GM13976 (cell line): ENCODE measurements at regions not wholly inside any gene's neighbourhood (a gene's known extent, or its start where the extent isn't known, plus 50 kb on each side); places are given as distances from the start of the nearest gene placed in this dataset.

Experiments
- DNase-seq: peaks from one replicate; pipeline ENCODE4 v3.0.0; 2012; ENCODE audit warnings: low spot score
- in situ Hi-C: fragments of 300-500 bp; cut with MboI; formaldehyde crosslinking; loops from one replicate; pipeline ENCODE4 v1.12.0; 2022; ENCODE audit warnings: low sequenced_read_pairs, mixed read lengths, inconsistent platforms; ENCODE audit not compliant: unreplicated experiment
- TF ChIP-seq, protein P1 (sequence below): IDR thresholded peaks from 2 replicates; pipeline ENCODE4 v1.5.1; 2012; ENCODE audit warnings: borderline replicate concordance, mild to moderate bottlenecking; ENCODE audit not compliant: insufficient read depth; ENCODE audit errors: extremely low read depth, missing control alignments, control extremely low read depth

DNA sequence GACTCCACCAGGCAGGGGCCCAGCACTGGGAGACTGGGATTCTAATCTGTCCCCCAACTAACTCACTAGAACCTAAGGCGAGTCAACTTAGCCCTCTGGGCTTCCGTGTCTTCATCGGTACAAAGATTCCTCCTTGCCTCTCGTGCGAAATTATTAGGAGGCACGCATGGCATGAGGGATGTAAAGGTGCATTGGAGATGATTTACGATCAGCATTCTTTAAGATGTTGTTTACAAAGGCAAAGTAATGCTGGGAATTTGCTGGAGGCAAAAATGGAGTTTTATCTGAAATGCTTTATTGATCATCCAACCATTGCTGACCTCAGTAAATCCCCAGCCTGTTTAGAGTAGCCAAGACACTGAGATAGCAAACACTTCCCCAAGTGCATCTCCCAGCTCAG is 171.8 kb upstream of the KLHL29 start:
- TF ChIP-seq, protein P1, sequence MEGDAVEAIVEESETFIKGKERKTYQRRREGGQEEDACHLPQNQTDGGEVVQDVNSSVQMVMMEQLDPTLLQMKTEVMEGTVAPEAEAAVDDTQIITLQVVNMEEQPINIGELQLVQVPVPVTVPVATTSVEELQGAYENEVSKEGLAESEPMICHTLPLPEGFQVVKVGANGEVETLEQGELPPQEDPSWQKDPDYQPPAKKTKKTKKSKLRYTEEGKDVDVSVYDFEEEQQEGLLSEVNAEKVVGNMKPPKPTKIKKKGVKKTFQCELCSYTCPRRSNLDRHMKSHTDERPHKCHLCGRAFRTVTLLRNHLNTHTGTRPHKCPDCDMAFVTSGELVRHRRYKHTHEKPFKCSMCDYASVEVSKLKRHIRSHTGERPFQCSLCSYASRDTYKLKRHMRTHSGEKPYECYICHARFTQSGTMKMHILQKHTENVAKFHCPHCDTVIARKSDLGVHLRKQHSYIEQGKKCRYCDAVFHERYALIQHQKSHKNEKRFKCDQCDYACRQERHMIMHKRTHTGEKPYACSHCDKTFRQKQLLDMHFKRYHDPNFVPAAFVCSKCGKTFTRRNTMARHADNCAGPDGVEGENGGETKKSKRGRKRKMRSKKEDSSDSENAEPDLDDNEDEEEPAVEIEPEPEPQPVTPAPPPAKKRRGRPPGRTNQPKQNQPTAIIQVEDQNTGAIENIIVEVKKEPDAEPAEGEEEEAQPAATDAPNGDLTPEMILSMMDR, result no peak
- in situ Hi-C loops, result no loop called here
- DNase-seq, result no peak

DNA sequence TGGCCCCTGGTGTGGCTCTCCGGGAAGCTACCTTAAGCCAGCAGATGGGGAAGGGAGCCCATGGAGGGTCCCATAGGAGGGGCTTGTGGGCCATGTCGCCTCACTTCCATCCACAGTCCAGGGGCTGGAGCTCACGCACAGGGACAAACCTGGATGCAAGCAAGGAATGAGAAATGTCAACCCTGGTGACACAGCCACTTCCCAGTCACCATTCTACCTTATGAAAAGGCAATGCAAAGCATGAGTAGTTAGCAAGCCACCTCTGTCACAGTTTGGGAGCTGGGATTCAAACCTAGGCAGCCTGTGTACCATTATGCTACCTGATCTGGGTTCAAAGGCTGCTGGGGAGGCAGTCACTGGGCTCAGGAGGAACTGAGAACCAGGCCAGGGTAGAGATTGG is 170.0 kb upstream of the KLHL29 start:
- TF ChIP-seq, protein P1, result no peak
- in situ Hi-C loops, result no loop called here

DNA sequence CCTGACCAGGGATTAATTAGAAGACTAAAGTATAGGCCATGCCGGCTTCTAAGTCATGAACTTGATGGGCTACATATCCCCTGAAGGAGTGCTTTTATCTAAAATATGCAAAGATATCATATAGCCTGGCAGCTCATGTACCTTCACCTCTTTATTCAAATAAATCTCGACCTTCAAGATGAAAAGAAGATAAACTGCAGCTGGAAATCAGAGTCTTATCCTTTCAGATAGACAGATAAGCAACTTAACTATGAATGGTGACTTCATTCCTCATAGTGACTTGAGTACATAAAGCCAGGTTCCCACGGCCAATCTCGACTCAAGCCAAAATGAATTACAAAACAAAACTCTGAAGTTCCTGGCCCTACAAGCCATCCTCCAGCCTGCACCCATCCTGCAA is 165.3 kb upstream of the KLHL29 start:
- in situ Hi-C loops, result no loop called here
- TF ChIP-seq, protein P1, result no peak
- DNase-seq, result no peak

More for the DNA sequence above, 170.0 kb upstream of the KLHL29 start:
- no peak for DNase-seq

DNA sequence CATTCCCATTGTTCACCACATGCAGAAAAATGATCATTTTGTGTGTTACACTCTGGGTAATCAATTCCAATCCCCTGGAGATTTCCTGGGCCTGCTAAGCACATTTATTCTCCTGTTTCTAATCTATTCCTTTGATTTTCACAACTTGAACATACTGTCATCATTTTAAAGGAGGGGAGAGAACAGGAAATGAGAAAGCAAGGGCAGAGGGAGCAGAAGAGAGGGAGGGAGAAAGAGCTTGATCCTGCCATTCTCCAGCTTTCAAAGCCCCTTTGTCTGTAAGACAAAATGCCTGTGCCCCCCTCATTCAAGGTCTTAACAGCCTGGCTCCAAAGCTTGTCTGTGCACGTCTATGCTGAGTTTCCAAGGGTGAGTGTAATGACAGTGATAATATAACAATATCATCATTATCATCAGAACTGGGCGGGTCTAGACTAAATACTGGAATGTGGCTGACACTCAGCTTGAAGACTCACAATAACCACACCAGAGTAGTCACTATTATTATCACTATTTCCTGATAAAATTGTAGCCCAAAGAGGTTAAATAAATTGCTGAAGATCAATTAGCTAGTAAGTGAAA is 164.4 kb upstream of the KLHL29 start:
- in situ Hi-C loops, result no loop called here
- TF ChIP-seq, protein P1, result no peak
- DNase-seq, result no peak

DNA sequence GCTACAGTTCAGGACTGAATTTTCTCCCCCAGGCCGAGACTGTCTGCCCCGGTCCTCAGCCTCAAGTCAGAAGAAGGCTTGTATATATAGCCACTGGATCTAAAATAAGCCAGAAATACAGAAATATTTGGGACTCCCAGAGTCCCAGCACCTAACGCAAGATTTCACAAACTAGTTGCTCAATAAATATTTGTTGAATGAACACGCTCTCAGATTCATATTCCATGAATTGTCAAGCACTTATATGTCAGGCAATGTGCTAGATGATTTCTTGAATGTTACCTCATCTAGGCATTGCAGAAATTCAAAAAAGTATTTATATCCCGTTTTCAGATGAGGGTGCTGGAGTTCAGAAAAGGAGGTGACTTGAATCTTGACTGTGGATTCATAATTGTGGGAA is 163.7 kb upstream of the KLHL29 start:
- TF ChIP-seq, protein P1, result no peak
- in situ Hi-C loops, result no loop called here
- no peak for DNase-seq

DNA sequence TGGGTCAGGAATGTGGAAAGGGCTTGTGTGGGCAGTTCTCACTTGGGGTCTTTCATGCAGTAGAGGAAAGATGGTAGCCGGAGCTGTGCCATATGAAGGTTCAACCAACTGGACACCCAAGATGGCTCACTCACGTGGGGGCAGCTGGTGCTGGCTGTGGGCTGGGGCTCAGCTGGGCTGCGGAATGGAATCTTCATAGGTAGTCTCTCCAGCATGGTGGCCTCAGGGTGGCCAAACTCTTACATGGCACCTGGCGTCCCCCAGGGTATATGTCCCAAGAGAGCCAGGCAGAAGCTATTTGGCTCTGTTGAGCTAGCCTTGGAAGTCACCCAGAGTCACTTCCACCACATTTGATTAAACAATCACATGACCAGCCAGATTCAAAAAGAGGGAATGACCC is 163.1 kb upstream of the KLHL29 start:
- DNase-seq, result no peak
- in situ Hi-C loops, result no loop called here
- TF ChIP-seq, protein P1, result no peak

DNA sequence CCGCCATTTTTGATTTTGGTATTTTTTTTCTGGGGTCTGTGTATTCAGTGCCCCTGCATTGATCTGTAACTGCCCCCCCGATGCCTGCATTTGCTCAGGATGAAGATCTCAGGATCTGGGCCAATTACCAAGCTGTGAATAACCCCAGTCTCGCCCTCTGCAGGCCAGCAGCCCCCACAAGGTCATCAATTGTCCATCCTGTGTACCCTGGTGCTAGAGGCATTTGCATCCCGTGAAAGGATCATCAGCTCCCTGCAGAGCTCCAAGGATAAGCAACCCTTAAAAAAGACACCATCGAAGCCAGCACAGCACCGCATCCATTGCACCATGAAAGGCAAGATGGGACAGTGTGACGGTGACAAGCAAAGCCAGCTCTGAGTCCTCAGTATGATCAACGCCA is 154.1 kb upstream of the KLHL29 start:
- TF ChIP-seq, protein P1, result no peak
- DNase-seq, result no peak
- in situ Hi-C loops, result no loop called here
